Body of pancreas (tissue), 4 donors: ENCODE measurements at regions not wholly inside any gene's neighbourhood (a gene's known extent, or its start where the extent isn't known, plus 50 kb on each side); places are given as distances from the start of the nearest gene placed in this dataset.

Experiments
- POLR2A ChIP-seq, 3 donors: fragments of 450-650 bp; IDR thresholded peaks; one replicate each; pipeline ENCODE4 v1.6.1; 2016; ENCODE audit warnings: antibody characterized with exemption in 3 of 3, mild to moderate bottlenecking in 2 of 3
- TF ChIP-seq, protein P1 (sequence below), 7 experiments: fragments of 450-650 bp in 4 of 7; fragments of 200-600 bp in 3 of 7; sonication (generic) in 3 of 7; IDR thresholded peaks; one replicate each; pipeline ENCODE4 v1.5.1; 2016 to 2019; ENCODE audit warnings: antibody characterized with exemption in 7 of 7

DNA sequence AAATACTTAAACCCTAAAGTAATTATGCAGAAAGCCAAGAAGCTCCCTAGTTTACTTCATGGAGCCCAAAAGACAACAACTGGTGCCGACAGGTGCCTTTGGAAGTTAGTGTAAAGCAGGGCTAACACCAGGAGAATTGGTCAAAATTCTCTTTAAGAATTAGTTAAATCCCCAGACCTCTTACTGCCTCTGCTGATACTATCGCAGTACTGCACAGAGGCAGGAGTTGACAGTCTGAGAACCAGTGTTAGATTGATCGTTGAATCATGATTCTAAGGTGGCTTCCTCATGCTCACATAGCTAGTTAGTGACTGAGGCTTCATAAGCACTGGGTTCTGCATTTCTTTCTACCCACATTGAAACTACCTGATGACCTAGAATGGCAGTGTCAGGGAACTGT lies 445.0 kb downstream of the XIRP2 start:
- TF ChIP-seq POLR2A (IDR thresholded peaks at IDR 0.05): no peak
- TF ChIP-seq, protein P1, sequence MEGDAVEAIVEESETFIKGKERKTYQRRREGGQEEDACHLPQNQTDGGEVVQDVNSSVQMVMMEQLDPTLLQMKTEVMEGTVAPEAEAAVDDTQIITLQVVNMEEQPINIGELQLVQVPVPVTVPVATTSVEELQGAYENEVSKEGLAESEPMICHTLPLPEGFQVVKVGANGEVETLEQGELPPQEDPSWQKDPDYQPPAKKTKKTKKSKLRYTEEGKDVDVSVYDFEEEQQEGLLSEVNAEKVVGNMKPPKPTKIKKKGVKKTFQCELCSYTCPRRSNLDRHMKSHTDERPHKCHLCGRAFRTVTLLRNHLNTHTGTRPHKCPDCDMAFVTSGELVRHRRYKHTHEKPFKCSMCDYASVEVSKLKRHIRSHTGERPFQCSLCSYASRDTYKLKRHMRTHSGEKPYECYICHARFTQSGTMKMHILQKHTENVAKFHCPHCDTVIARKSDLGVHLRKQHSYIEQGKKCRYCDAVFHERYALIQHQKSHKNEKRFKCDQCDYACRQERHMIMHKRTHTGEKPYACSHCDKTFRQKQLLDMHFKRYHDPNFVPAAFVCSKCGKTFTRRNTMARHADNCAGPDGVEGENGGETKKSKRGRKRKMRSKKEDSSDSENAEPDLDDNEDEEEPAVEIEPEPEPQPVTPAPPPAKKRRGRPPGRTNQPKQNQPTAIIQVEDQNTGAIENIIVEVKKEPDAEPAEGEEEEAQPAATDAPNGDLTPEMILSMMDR (IDR thresholded peaks at IDR 0.05): peak in 2 of 7 experiments; percentile 4 to 22
